CD4-positive, alpha-beta T cell (primary cell): ENCODE measurements at regions not wholly inside any gene's neighbourhood (a gene's known extent, or its start where the extent isn't known, plus 50 kb on each side); places are given as distances from the start of the nearest gene placed in this dataset.

ENCODE experiments used
- ATAC-seq: fragments of 200-7000 bp; cut with Tn5 transposase; one replicate; pipeline ENCODE4 v1.10.0; 2022; ENCODE audit warnings: mild to moderate bottlenecking; ENCODE audit not compliant: poor library complexity
- CTCF ChIA-PET: fragments of 350-600 bp; sonication (Branson Sonifier 250); formaldehyde crosslinking; loops from one replicate; lab custom pipeline; 2021; ENCODE audit warnings: antibody characterized with exemption, inconsistent platforms; lab: Charles Lee
- POLR2A ChIA-PET: fragments of 350-600 bp; sonication (Branson Sonifier 250); formaldehyde crosslinking; loops from one replicate; lab custom pipeline; 2021; ENCODE audit warnings: antibody characterized with exemption, inconsistent platforms; lab: Charles Lee
- DNase-seq, 14 experiments: peaks; one replicate each; pipeline ENCODE4 v3.0.0-alpha.2; 2013 to 2020; ENCODE audit warnings: mixed read lengths in 2 of 14
- H3K27ac ChIP-seq, 2 donors: one replicate each; pipeline versions ENCODE4 v1.5.1 to v1.7.0; 2013; ENCODE audit warnings: low read length in 2 of 2, low read depth in 1 of 2, mild to moderate bottlenecking in 1 of 2
- H3K27me3 ChIP-seq, 2 experiments: 1 replicate in 1 of 2; 2 replicates in 1 of 2; pipeline versions ENCODE4 v1.6.1 to v1.7.0; 2013; ENCODE audit warnings: low read length in 2 of 2, control low read depth in 1 of 2, mild to moderate bottlenecking in 1 of 2, moderate library complexity in 1 of 2; ENCODE audit not compliant: insufficient read depth in 2 of 2, control insufficient read depth in 1 of 2
- H3K36me3 ChIP-seq: one replicate; pipeline ENCODE4 v1.6.1; 2013; ENCODE audit warnings: low read length, control low read depth; ENCODE audit not compliant: insufficient read depth
- H3K4me1 ChIP-seq: one replicate; pipeline ENCODE4 v1.6.1; 2013; ENCODE audit warnings: low read length, control low read depth; ENCODE audit not compliant: insufficient read depth
- H3K4me3 ChIP-seq: one replicate; pipeline ENCODE4 v1.5.1; 2013; ENCODE audit warnings: mild to moderate bottlenecking, low read length, moderate library complexity
- H3K9me3 ChIP-seq, 2 experiments: 1 replicate in 1 of 2; 2 replicates in 1 of 2; pipeline versions ENCODE4 v1.6.1 to v1.7.0; 2013; ENCODE audit warnings: low read length in 2 of 2, mild to moderate bottlenecking in 2 of 2, control low read depth in 1 of 2, moderate library complexity in 1 of 2; ENCODE audit not compliant: control insufficient read depth in 1 of 2, insufficient read depth in 1 of 2
- H3K27ac Mint-ChIP-seq: one replicate; pipeline ENCODE4 v1.8.0; 2020; ENCODE audit warnings: mixed read lengths
- H3K27me3 Mint-ChIP-seq: one replicate; pipeline ENCODE4 v1.8.0; 2021; ENCODE audit warnings: mixed read lengths
- H3K36me3 Mint-ChIP-seq: one replicate; pipeline ENCODE4 v1.8.0; 2021; ENCODE audit warnings: low read depth, mixed read lengths
- H3K4me1 Mint-ChIP-seq: one replicate; pipeline ENCODE4 v1.8.0; 2021; ENCODE audit warnings: low read depth, mixed read lengths
- H3K4me3 Mint-ChIP-seq: one replicate; pipeline ENCODE4 v1.8.0; 2020; ENCODE audit warnings: mild to moderate bottlenecking, mixed read lengths
- H3K9me3 Mint-ChIP-seq: one replicate; pipeline ENCODE4 v1.8.0; 2020; ENCODE audit warnings: mixed read lengths
- CTCF ChIP-seq: fragments of 200-600 bp; IDR thresholded peaks from one replicate; pipeline ENCODE4 v1.8.0; 2022; ENCODE audit warnings: antibody characterized with exemption, mild to moderate bottlenecking
- intact Hi-C, 2 experiments: fragments of 100-400 bp; cut with DNase I in 1 of 2; cut with micrococcal nuclease in 1 of 2; formaldehyde crosslinking; loops; one replicate each; pipeline versions ENCODE4 v1.15.1 to v1.9.0; 2023 to 2025; cut with DNase I, micrococcal nuclease

GRCh38 chr18:25563346-25563745 is 211.4 kb upstream of the ZNF521 start:
- ATAC-seq (no peak), DNase-seq (no peak)
- H3K27ac ChIP-seq, result no peak overlapping the region
- no peak overlapping the region for H3K4me3 ChIP-seq
- CTCF ChIA-PET, result no interaction called here
- Mint-ChIP-seq H3K9me3 (no peaks in the 10 kb centered on the region), H3K27me3 (no peaks in the 10 kb centered on the region), H3K27ac (no peak overlapping the region), H3K4me1 (no peaks in the 10 kb centered on the region), H3K4me3 (no peak overlapping the region), H3K36me3 (no peaks in the 10 kb centered on the region)
- peaks cover 0 to 4% of the 10 kb centered on the region in 2 experiments for H3K9me3 ChIP-seq
- intact Hi-C loops, result no loop called here
- no peaks in the 10 kb centered on the region for H3K27me3 ChIP-seq
- H3K36me3 ChIP-seq, result no peaks in the 10 kb centered on the region
- POLR2A ChIA-PET, result no interaction called here
- no peak for TF ChIP-seq CTCF
- no peaks in the 10 kb centered on the region for H3K4me1 ChIP-seq

GRCh38 chr18:25561918-25562317 is 210.0 kb upstream of the ZNF521 start:
- Mint-ChIP-seq H3K27ac (no peak overlapping the region), H3K36me3 (no peaks in the 10 kb centered on the region), H3K4me1 (no peaks in the 10 kb centered on the region), H3K4me3 (no peak overlapping the region), H3K9me3 (no peaks in the 10 kb centered on the region), H3K27me3 (no peaks in the 10 kb centered on the region)
- no peak overlapping the region for H3K27ac ChIP-seq
- TF ChIP-seq CTCF, result no peak
- peak in 1 of 14 experiments; percentile 5 for DNase-seq
- no peaks in the 10 kb centered on the region for H3K27me3 ChIP-seq
- ChIA-PET POLR2A (no interaction called here), CTCF (no interaction called here)
- no peak overlapping the region for H3K4me3 ChIP-seq
- ATAC-seq, result no peak
- H3K4me1 ChIP-seq, result no peaks in the 10 kb centered on the region
- H3K9me3 ChIP-seq, result peaks cover 0 to 4% of the 10 kb centered on the region in 2 experiments
- intact Hi-C loops, result no loop called here
- H3K36me3 ChIP-seq, result no peaks in the 10 kb centered on the region

- Histone ChIP-seq H3K27ac (no peak overlapping the region), H3K9me3 (peaks cover 0 to 4% of the 10 kb centered on the region in 2 experiments), H3K27me3 (no peaks in the 10 kb centered on the region), H3K4me3 (no peak overlapping the region), H3K4me1 (no peaks in the 10 kb centered on the region), H3K36me3 (no peaks in the 10 kb centered on the region)
- H3K27ac Mint-ChIP-seq, result no peak overlapping the region
- no peaks in the 10 kb centered on the region for H3K4me1 Mint-ChIP-seq
- no peak overlapping the region for H3K4me3 Mint-ChIP-seq
- CTCF ChIA-PET, result no interaction called here
- intact Hi-C loops, result no loop called here
- TF ChIP-seq CTCF, result no peak
- POLR2A ChIA-PET, result no interaction called here
- no peak for ATAC-seq
- H3K27me3 Mint-ChIP-seq, result no peaks in the 10 kb centered on the region
- no peaks in the 10 kb centered on the region for H3K9me3 Mint-ChIP-seq
- no peaks in the 10 kb centered on the region for H3K36me3 Mint-ChIP-seq
- no peak for DNase-seq
These were observed 208.4 kb upstream of the ZNF521 start for GRCh38 chr18:25560369-25560768.
